ENCODE measurements at regions not wholly inside any gene's neighbourhood (a gene's known extent, or its start where the extent isn't known, plus 50 kb on each side); places are given as distances from the start of the nearest gene placed in this dataset.
"Not testable (repeated sequence)": the region's sequence is repeated elsewhere in the genome, so short reads cannot be mapped to it uniquely, and the experiment has no call there.

GRCh38 chr4:132557660-132558059 lies 591.4 kb upstream of the PCDH10 start:
- DNase-seq, result no peak

DNA sequence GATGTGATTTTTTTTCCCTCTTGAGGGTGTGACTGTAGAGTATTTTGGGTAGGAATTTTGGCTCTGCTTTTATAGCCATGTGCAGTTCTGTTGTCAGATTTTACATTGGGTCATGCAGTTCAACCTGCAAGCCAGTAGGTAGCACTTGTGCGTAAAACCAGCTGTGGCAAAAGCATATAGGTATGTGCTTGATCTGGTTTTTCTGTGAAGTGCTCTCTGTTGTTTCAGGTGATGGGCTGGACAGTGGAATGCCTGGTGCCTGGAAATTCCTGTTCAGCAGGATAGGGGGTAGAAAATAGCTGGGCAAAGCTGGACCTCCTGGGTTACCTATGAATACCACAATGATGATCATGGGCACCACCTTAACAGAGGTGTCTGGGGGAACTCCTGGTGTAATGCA lies 584.2 kb upstream of the PCDH10 start:
- DNase-seq, result no peak

GRCh38 chr4:132565542-132565941 lies 583.6 kb upstream of the PCDH10 start:
- DNase-seq, result no peak

DNA sequence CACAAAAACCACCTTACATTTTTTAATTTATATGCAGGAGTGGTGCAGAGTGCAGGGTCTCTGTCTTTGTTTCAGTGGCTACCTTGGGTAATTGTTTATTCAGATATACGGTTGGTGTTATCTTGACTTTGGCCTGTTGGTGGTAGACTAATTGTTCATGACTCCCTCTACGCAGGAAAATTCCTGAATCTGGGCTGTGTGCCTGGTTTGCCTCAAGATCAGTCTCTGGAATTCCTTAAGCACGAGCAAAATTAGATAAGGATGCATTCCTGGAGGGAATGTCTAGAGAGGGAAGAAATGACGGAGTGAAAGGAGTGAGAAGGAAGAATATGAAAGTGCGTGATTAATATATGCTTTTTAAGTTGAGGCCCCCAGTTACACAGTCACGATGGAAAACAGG lies 576.9 kb upstream of the PCDH10 start:
- no peak for DNase-seq

GRCh38 chr4:132587626-132588025 lies 561.5 kb upstream of the PCDH10 start:
- no peak for DNase-seq

GRCh38 chr4:132592340-132592739 lies 556.8 kb upstream of the PCDH10 start:
- no peak for DNase-seq

GRCh38 chr4:132592850-132593249 lies 556.2 kb upstream of the PCDH10 start:
- no peak for DNase-seq

DNA sequence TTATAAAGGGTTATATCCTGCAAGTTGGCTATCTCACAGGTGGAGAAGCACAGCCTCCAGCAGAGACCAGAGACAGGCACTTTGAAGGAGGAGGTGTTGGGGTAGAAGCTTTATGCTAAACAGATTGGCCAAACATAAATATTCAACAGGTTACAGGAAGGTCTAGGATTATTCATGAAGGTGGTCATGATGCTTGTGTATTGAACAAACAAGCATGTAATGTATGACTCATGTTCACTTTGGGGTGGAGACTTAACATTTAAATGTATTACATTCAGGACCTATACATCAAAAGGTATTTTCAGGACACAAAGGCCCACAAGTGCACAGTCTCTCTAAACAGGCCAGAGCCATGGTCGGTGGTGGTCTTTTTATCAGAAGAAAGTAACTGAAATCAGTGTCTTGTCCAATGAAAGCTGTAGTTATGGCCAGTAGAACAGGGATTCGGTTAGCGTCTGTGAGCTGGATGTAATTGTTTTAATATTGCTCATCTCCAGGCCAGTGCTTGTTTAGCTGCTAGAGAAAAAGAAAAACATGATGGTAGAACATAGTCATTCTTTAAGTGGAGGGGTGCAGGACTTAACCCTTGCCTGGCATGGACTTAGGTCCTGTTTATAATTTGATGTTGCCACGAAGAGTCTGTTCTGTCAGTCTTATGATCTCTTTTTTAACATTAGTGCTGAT lies 555.2 kb upstream of the PCDH10 start:
- no peak for DNase-seq

GRCh38 chr4:132596186-132596585 lies 552.9 kb upstream of the PCDH10 start:
- no peak for DNase-seq

DNA sequence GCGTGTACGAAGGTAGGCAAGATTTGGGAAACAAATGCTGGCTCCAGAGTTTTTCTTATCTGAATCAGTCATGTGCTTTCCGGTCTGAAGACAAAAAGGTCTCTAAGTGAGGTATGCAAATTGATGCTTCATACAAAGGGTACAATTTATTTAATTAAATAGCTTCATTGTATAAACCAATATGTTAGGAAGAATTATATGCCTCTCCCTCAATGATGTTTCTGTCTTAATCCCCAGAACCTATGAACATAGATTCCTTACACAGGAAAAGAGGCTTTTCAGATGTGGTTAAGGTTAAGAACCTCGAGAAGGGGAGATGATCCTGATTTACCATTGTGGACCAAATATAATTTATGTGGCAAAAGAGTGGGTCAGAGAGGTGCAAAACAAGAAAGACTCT lies 543.5 kb upstream of the PCDH10 start:
- DNase-seq, result no peak

DNA sequence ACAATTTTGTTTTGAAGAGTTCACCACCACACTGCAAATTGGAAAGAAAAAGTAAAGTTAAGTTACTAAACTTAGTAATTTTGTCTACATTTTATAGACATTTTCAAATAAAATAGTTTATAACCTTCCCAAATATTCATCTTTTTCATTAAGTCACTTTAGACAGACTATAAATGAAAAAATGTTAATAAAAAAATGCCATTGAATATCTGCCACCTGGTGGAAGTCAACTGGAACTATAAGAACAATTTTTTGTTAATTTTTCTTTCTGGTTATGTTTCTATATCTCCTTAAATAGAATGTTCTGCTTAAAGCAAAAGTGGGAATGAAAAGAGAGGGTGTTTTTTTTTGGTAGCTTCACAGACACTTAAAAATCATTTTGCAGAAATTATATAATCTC lies 534.4 kb upstream of the PCDH10 start:
- no peak for DNase-seq

- DNase-seq, result no peak
Observed at GRCh38 chr4:132619968-132620367, 529.1 kb upstream of the PCDH10 start.

DNA sequence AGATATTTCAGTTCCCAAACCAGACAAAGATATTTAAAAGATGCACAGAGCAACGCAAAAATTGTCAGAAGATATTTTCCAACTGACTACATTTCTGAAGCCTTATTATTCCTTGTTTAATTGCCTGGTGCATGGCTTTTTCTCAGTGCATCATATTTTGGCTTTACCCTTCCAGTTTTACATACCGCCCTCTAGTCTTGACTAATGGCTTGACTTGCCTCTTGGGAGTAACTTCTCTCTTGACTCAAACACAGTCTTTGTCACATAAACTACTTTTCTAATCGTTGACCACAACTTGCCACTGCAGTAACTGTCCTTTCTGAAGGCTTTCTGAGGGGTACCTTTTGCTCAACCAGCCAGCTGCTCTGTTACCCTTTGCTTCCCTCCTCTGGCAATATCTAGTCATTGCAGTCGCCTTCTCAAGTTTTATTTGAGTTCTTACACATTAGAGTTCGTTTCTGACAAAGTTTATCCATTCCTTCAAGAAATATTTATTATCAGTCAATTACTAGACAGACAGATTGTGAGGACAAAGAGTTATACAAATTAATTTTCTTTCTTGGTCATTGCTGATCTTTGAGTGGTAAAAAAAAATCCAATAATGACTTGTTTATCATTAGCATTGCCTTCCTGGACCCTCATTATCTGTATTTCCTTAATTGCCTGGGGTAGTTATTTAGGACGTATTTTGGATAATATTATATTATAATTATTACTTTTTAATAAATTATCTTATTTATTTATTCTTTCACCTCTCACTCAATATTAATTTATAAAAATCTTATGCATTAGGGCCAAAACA lies 506.9 kb upstream of the PCDH10 start:
- no peak for DNase-seq

DNA sequence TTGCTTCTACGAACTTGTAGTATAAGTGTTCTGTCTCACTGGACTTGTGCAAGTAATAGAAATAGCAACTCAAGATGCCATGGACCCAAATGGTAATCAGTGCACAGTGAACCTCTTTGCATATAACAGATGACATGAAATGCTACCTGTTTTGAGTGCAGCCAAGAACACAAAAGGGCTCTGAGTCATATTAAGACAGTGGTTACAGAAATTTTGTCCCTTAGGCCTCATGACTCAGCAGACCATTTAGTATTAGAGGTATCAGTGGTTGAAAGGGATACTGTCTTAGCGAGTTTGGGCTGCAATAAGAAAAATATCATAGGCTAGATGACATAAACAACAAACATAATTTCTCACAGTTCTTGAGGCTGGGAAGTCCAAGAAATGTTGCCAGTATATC lies 502.9 kb upstream of the PCDH10 start:
- DNase-seq, result no peak

DNA sequence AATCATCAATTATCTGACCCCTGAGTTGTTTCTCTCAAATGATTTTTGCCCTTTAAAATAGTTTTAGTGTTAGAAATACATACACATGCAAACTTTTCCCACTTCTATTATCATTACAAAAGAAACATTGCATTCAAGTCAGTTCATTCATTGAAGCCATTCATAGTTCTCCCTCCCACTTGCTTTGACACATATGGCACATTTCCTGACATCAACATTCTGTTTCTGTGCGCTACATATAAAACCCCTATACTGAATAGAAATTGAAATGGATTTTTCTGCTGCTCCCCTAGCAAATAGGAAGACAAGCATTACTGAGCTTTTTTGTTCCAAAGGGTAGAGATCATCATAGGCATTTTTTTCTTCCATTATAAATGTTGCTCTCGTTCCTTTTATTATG lies 497.9 kb upstream of the PCDH10 start:
- no peak for DNase-seq

DNA sequence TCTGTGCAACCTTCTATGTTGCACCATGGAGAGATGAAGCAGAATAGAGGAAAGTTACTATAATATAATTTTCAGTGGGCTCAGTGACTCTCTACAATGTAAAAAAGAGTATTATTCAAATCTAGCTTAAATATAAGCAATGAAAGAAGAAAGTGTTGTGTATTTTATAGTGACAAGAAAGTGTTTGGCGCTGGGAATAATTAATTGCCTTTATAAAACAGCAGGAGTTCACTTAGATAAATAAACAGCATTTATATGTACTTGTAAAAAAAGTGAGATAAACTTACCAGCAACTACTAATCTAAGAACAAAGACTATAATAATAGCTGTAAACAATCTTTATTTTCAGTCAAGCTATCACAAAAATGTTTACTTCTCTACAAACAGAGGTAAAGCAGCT lies 488.9 kb upstream of the PCDH10 start:
- DNase-seq, result no peak

DNA sequence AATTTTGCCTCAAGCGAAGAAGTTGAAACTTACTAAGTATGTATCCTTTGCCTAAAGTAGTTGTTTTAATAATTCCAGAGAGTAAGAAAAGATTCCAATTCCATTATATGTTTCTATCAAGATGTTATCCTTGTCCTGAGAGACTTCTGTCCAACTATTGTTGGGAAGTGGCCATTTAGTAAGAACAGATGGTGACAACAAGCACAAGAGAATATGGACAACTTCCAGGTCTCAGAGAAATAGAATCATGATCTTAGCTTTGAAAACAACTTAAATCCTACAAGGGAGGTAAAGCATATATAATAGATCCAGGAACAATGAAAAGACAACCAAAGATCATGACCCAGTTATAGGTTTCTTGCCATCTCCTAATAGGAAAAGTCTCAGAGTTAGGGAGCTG lies 486.6 kb upstream of the PCDH10 start:
- no peak for DNase-seq

DNA sequence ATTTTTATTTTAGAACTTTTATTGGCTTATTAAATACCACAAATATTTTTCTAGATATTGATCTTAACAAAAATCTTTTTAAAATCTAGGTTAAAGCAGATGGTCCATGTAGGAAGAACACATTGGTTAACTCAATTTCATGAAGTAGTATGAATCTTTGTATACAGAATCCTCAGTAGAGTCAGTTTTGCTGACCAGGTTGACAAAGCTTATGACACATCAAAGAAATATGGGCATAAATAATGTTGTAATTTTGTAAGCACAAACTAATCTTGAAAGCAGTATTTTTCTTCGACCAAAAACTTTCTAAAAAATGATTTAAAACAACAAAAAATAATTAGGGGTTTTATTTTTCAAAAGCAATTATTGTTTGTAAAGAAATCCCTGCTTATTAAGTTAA lies 479.3 kb upstream of the PCDH10 start:
- no peak for DNase-seq

DNA sequence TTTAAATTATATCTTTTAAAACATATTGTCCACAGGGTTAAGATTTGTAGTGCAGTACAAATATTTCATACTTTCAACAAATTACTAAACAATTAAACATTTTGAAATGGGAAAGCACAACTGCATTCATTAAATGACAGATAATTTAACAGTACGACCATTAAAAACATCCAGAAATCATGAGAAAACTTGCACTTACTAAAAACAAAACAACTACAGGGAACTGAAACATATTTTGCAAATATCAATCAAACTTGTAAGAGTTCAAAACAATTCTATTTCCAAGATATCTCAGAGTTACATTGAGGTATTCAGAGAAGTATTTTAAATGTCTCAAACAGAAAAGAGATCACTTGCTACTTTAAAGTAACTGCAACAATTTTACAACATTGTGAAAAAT lies 478.5 kb upstream of the PCDH10 start:
- no peak for DNase-seq

GRCh38 chr4:132683957-132684356 lies 465.1 kb upstream of the PCDH10 start:
- DNase-seq, result no peak

DNA sequence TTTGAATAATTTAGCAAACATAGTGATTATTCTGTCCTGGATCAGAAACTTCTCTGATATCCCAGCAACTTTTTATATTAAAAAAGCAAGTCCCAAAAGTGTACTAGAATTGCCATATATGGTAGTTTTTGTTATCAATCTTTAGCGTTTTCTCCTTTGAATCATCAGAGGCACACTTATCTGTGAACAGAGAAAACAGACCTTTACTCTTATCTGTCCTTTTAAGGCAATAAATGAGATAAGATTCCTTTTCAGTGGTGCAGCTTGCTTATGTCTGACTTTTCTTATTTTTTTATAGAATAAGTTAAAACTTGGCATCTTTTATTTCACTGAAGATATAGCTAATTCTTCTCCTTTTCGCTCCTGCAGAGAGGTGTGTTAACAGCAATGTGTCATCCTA lies 458.1 kb upstream of the PCDH10 start:
- no peak for DNase-seq

DNA sequence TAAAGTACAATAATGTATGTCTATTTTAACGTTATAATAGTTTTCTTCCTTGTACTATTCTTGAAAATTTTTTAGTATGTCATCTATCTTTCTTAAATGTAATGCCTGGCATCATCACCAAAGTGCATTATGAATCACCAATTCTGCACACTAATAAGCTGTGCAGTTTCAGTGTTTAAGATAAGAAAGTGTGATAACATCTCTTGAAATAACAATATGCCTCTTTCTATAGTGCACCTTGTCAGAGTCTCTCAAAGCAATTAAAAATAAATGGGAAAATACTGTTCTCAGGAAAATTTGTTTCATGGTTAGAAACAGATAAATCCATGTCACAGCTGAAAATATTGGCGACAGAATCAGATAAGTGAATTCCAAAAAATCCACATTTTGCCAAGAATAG lies 457.4 kb upstream of the PCDH10 start:
- no peak for DNase-seq

GRCh38 chr4:132694775-132695174 lies 454.3 kb upstream of the PCDH10 start:
- DNase-seq, result no peak

DNA sequence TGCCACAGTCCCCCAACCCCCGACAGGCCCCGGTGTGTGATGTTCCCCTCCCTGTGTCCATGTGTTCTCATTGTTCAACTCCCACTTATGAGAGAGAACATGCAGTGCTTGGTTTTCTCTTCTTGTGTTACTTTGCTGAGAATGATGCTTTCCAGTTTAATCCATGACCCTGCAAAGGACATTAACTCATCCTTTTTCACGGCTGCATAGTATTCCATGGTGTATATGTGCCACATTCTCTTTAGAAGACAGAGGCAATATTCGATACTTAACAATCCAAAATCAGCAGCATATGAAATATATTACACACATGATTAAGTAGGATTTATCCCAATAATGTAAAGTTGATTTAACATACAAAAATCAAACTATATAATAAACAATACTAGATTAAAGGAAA lies 451.6 kb upstream of the PCDH10 start:
- not testable (repeated sequence) for DNase-seq

DNA sequence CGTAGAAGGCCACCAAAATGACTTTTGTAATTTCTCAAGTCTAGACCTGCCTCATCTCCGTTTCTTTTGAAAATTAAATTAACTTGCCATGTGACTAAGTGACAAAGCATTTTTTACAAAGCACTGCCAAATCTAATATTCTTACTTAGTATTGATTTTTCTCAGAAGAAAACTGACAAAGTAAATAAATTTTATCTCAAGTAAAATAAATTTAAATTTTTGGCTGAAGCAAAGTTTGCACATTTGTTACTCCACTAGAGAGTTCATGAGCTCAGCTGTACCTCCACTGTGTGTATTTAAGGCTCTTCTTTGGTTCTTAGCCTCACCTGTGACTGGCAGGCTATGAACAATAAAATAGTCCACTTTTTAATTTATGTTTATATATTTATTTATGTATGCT lies 441.1 kb upstream of the PCDH10 start:
- DNase-seq, result no peak

All from CD4-positive, alpha-beta T cell treated with Interleukin-17A for 4 hours (primary cell).